Epithelial cell of esophagus (primary cell): ENCODE measurements at regions not wholly inside any gene's neighbourhood (a gene's known extent, or its start where the extent isn't known, plus 50 kb on each side); places are given as distances from the start of the nearest gene placed in this dataset.
"Not testable (repeated sequence)": the region's sequence is repeated elsewhere in the genome, so short reads cannot be mapped to it uniquely, and the experiment has no call there.

Source experiments
- DNase-seq: peaks from one replicate; pipeline ENCODE4 v3.0.0; 2010; ENCODE audit warnings: low read depth
- H3K4me3 ChIP-seq: 2 replicates; pipeline ENCODE4 v1.5.1; 2011; ENCODE audit warnings: mild to moderate bottlenecking, low read length, control low read depth
- TF ChIP-seq, protein P1 (sequence below): IDR thresholded peaks from 2 replicates; pipeline ENCODE4 v1.5.1; 2011; ENCODE audit warnings: low read depth, mild to moderate bottlenecking, low read length, control low read depth, inconsistent platforms; ENCODE audit not compliant: insufficient read depth; ENCODE audit errors: missing control alignments

DNA sequence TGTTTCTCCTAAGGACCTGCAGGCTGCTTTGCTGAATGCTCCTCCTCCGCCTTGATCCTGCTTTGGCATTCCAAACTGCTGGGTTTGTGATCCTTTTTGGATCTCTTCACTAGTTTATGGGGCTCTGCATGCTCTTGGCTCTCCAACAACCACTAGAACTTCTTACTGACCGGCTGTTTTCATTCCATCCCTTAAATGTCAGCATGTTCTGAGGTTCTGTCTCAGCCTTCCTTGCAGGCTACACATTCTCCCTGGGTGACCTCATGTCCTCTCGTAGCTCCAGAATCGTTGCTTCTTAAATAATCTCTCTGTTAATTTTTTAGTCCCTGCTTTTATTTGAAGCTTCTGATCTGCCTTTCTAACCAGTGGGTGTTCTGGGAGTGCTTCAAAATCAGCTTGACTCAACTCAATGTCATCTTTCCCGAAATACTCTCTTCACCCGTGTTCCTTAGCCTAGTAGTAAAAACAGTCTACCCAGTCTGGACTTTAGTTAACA lies 119.0 kb upstream of the HS3ST2 start:
- TF ChIP-seq, protein P1, sequence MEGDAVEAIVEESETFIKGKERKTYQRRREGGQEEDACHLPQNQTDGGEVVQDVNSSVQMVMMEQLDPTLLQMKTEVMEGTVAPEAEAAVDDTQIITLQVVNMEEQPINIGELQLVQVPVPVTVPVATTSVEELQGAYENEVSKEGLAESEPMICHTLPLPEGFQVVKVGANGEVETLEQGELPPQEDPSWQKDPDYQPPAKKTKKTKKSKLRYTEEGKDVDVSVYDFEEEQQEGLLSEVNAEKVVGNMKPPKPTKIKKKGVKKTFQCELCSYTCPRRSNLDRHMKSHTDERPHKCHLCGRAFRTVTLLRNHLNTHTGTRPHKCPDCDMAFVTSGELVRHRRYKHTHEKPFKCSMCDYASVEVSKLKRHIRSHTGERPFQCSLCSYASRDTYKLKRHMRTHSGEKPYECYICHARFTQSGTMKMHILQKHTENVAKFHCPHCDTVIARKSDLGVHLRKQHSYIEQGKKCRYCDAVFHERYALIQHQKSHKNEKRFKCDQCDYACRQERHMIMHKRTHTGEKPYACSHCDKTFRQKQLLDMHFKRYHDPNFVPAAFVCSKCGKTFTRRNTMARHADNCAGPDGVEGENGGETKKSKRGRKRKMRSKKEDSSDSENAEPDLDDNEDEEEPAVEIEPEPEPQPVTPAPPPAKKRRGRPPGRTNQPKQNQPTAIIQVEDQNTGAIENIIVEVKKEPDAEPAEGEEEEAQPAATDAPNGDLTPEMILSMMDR, result no peak
- H3K4me3 ChIP-seq, result no peak overlapping the region
- DNase-seq, result no peak

DNA sequence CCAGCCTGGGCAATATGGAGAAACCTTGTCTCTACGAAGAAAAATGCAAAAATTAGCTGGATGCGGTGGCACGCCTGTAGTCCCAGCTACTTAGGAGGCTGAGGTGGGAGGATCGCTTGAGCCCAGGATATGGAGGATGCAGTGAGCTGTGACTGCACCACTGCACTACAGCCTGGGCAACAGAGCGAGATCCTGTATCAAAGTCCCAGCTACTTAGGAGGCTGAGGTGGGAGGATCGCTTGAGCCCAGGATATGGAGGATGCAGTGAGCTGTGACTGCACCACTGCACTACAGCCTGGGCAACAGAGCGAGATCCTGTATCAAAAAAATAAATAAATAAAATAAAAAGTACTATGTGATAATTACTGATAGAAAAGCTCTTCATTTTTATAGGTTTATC lies 118.2 kb upstream of the HS3ST2 start:
- not testable (repeated sequence) for DNase-seq, H3K4me3 ChIP-seq

DNA sequence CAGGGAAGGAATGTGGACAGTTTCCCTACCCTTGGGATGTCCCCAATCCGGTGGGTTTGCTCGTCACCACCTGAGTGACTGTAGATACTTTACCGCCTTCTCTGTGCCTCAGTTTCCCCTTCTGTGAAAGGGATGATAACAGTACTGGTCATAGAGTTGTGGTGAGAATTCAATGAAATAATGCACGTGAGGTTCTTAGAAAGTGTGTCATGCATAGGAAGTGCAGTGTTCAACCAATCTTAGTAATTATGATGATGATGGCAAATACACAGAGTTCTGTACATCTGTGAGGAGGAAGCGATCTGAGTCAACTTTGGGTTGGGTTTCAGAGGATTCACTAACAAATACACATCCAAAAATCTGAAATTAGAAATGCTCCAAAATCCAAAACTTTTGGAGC lies 114.6 kb upstream of the HS3ST2 start:
- TF ChIP-seq, protein P1, result no peak
- H3K4me3 ChIP-seq, result no peak overlapping the region
- no peak for DNase-seq

DNA sequence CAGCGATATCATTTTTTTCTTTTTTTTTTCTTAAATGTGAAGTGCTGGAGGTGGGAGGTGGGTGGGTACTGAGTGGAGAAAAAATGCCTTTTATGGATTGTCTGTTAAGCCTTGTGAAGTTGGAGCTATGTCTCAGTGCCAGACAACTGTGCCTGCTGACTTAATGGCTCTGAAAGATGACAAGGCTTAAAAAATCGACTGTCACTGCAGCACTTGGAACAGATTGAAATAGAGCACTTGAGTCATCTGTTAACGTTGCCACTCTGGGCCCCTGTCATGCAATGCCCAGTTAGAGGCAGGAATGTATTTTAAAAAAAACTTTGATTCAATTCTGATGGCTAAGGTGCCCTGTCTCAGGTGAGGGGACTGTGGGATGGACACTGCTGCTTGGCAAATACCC lies 108.2 kb upstream of the HS3ST2 start:
- H3K4me3 ChIP-seq, result no peak overlapping the region
- no peak for DNase-seq
- TF ChIP-seq, protein P1, result no peak

DNA sequence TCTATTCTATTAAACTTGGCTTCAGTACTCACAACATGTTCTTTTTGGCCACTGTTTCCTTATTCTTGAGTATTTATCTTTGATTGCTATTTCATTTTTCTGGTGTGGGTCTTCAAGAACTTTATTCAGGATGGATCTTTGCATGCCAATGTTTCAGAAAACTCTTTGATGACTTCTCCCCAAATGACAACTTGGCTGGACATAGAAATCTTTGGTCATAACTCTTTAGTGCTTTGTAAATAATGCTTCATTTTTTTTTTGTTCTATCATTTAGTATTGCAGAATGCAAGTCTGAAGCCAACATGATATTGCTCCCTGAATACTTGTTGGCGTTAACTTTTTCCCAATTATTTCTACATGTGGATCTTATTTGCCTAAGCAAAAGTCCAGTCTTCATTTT lies 103.6 kb upstream of the HS3ST2 start:
- H3K4me3 ChIP-seq, result no peak overlapping the region
- TF ChIP-seq, protein P1, result no peak
- no peak for DNase-seq

DNA sequence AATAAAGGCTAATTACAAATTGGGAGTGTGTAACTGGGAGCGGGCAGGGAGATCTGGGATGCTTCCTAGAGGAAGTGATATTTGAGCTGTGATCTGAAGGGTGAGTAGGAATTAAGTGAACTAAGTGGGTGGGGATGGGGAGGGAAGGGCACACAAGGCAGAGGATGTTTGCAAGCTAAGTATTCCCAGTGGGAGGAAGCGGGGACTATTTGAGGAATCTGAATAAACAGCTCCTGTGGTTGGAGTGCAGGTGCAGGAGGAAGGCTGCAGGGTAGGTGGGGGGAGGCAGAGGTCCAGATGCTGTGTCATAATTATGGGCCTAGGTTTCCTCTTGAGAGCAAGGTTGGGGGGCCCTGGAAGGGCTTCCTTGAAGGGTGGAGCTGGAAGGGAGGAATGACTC lies 102.1 kb upstream of the HS3ST2 start:
- no peak overlapping the region for H3K4me3 ChIP-seq
- DNase-seq, result no peak
- TF ChIP-seq, protein P1, result no peak

DNA sequence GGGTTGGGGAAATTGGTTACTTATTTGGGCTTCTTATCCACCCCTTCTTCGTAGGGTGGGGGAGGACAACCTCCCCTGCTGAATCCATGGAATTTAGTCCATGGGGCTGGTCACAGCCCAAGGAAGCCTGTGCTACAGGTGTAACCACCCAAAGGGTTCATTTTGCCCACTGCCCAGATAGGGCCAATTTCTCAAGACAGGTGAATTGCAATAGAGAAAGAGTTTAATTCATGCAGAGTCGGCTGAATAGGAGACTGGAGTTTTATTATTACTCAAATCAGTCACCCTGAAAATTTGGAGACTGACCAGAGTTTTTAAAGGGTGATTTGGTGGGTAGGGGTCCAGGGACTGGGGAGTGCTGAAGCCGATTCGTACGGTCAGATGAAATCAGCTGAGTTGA lies 101.5 kb upstream of the HS3ST2 start:
- H3K4me3 ChIP-seq, result no peak overlapping the region
- TF ChIP-seq, protein P1, result no peak
- DNase-seq, result no peak

DNA sequence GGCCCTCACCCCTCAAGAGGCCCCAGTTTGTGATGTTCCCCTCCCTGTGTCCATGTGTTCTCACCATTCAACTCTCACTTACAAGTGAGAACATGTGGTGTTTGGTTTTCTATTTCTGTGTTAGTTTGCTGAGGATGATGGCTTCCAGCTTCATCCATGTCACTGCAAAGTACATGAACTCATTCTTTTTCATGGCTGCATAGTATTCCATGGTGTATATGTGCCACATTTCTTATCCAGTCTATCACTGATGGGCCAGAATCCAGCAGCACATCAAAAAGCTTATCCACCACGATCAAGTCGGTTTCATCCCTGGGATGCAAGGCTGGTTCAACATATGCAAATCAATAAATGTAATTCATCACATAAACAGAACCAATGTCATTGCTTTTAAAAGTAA lies 95.4 kb upstream of the HS3ST2 start:
- DNase-seq, H3K4me3 ChIP-seq: not testable (repeated sequence)
